NCI-H2029 (cell line): ENCODE measurements at regions not wholly inside any gene's neighbourhood (a gene's known extent, or its start where the extent isn't known, plus 50 kb on each side); places are given as distances from the start of the nearest gene placed in this dataset.
"Not testable (repeated sequence)": the region's sequence is repeated elsewhere in the genome, so short reads cannot be mapped to it uniquely, and the experiment has no call there.

Experiments used
- DNase-seq: peaks from one replicate; lab custom pipeline; 2025; lab: John Stamatoyannopoulos, UW

DNA sequence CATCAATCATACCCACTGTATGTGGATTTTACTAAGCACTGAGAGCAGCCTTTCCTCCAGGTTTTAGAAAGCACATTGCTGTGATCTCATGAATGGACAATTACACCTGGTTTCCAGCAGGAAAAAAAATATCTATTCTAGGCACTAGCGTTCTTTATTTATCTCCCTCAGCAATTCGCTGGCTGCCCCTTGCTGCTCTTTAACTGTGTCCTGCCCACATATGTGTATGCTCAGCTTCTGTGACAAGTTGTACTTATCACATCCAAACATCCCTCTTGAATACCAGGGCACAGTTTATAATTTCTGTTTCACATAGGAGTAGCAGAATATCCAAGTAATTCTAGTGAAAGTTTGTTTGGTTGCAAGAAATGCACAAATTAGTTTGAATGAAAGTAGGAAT, 146.8 kb downstream of the USP46 start:
- no peak for DNase-seq

DNA sequence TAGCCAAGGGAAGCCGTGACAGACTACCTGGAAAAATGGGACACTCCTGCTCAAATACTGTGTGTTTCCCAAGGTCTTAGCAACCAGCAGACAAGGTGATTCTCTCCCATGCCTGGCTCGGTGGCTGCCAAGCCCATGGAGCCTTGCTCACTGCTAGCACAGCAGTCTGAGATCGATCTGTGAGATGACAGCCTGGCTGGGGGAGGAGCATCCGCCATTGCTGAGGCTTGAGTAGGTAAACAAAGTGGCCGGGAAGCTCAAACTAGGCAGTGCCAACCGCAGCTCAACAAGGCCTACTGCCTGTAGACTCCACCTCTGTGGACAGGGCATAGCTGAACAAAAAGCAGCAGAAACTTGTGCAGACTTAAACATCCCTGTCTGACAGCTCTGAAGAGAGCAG, 137.0 kb downstream of the USP46 start:
- not testable (repeated sequence) for DNase-seq

DNA sequence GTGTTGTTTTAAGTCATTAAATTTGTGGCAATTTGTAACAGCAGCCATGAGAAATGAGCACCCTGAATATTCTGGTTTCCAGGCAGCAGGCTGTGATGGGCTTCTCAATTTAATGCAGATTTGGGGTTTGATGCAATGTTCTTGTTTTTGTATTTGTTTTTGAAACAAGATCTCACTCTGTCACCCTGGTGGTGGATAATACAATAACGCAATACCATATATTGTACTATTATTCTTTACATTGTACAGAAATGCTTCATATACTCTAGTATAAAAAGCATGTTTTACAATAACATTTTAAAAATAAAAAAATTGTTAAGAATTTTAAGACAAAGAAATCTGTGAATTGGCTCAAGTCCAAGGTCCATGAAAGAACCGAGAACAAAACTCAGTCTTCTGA, 129.1 kb downstream of the USP46 start:
- DNase-seq = no peak

DNA sequence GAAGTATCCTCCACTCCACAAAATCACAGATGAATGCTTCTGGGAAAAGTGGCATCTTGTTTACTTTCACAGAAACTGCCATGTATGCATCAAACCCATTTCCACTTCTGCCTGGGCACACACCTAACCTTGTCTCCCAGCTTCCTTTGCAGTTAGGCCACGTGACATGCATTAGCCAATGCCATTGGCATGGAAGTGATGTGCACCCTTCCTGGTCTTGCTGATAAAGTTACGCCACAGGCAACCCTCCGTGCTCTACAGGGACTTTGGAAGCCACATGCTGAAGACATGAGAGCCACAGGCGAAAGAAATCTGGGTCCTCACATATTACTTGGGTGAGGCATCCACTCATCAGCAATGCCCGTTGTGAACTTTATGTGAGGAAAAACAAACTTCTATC, 123.3 kb downstream of the USP46 start:
- DNase-seq = no peak
